HG03354 (cell line): ENCODE measurements at regions not wholly inside any gene's neighbourhood (a gene's known extent, or its start where the extent isn't known, plus 50 kb on each side); places are given as distances from the start of the nearest gene placed in this dataset.

Experiments
- ATAC-seq: cut with Tn5 transposase; IDR thresholded peaks from one replicate; pipeline ENCODE4 v1.9.1; 2021; ENCODE audit warnings: mild to moderate bottlenecking; ENCODE audit not compliant: unreplicated experiment, poor library complexity, severe bottlenecking

- ATAC-seq: no peak
Observed at GRCh38 chr3:148605521-148605920, 92.2 kb upstream of the AGTR1 start.

GRCh38 chr3:148606979-148607378, 90.7 kb upstream of the AGTR1 start:
- no peak for ATAC-seq

GRCh38 chr3:148607491-148607890, 90.2 kb upstream of the AGTR1 start:
- ATAC-seq: no peak

GRCh38 chr3:148612278-148612677, 85.4 kb upstream of the AGTR1 start:
- ATAC-seq: no peak

GRCh38 chr3:148615382-148615781, 82.3 kb upstream of the AGTR1 start:
- ATAC-seq: no peak

GRCh38 chr3:148625095-148625736, 72.5 kb upstream of the AGTR1 start:
- ATAC-seq: no peak

GRCh38 chr3:148625991-148626390, 71.7 kb upstream of the AGTR1 start:
- ATAC-seq: no peak

- ATAC-seq: no peak
Observed at GRCh38 chr3:148629006-148629405, 68.7 kb upstream of the AGTR1 start.

GRCh38 chr3:148631124-148631903, 66.4 kb upstream of the AGTR1 start:
- no peak for ATAC-seq

GRCh38 chr3:148641722-148642121, 56.0 kb upstream of the AGTR1 start:
- ATAC-seq: no peak

- ATAC-seq: no peak
Observed at GRCh38 chr3:148642214-148642613, 55.5 kb upstream of the AGTR1 start.

- no peak for ATAC-seq
Observed at GRCh38 chr3:148642616-148643015, 55.1 kb upstream of the AGTR1 start.

- ATAC-seq: no peak
Observed at GRCh38 chr3:148643389-148643840, 54.3 kb upstream of the AGTR1 start.

- ATAC-seq: no peak
Observed at GRCh38 chr3:148646126-148646665, 51.5 kb upstream of the AGTR1 start.
